Neuronal stem cell (in vitro differentiated cells): ENCODE measurements at regions not wholly inside any gene's neighbourhood (a gene's known extent, or its start where the extent isn't known, plus 50 kb on each side); places are given as distances from the start of the nearest gene placed in this dataset.

Experiments used
- DNase-seq: peaks from one replicate; pipeline ENCODE4 v3.0.0-alpha.2; 2013; ENCODE audit warnings: low spot score
- H2AFZ ChIP-seq: one replicate; pipeline ENCODE4 v1.6.1; 2013; ENCODE audit warnings: mild to moderate bottlenecking, low read length, inconsistent platforms
- H2AK5ac ChIP-seq: 2 replicates; pipeline ENCODE4 v1.6.1; 2013; ENCODE audit warnings: low read depth, mild to moderate bottlenecking, inconsistent platforms, low read length, moderate library complexity, mixed read lengths
- H2BK120ac ChIP-seq: 2 replicates; pipeline ENCODE4 v1.6.1; 2013; ENCODE audit warnings: low read depth, mild to moderate bottlenecking, inconsistent platforms, low read length, moderate library complexity, mixed read lengths
- H2BK12ac ChIP-seq: one replicate; pipeline ENCODE4 v1.6.1; 2013; ENCODE audit warnings: low read length, inconsistent platforms
- H2BK15ac ChIP-seq: 2 replicates; pipeline ENCODE4 v1.6.1; 2013; ENCODE audit warnings: mild to moderate bottlenecking, low read length, inconsistent platforms, mixed read lengths
- H2BK5ac ChIP-seq: one replicate; pipeline ENCODE4 v1.6.1; 2013; ENCODE audit warnings: inconsistent platforms, mild to moderate bottlenecking, low read length, moderate library complexity
- H3K14ac ChIP-seq: one replicate; pipeline ENCODE4 v1.6.1; 2013; ENCODE audit warnings: low read length, inconsistent platforms
- H3K18ac ChIP-seq: 2 replicates; pipeline ENCODE4 v1.6.1; 2013; ENCODE audit warnings: low read length, inconsistent platforms
- H3K23ac ChIP-seq: 2 replicates; pipeline ENCODE4 v1.6.1; 2013; ENCODE audit warnings: low read depth, mild to moderate bottlenecking, mixed read lengths, low read length, inconsistent platforms; ENCODE audit not compliant: poor library complexity
- H3K27ac ChIP-seq: replicated peaks from 3 replicates; pipeline ENCODE4 v1.5.1; 2013; ENCODE audit warnings: low read length, inconsistent platforms
- H3K27me3 ChIP-seq, 3 experiments: 2 replicates each; pipeline ENCODE4 v1.6.1; 2013; ENCODE audit warnings: low read length in 3 of 3, mild to moderate bottlenecking in 2 of 3, inconsistent platforms in 1 of 3, low read depth in 1 of 3, mixed read lengths in 1 of 3, moderate library complexity in 1 of 3; ENCODE audit not compliant: control insufficient read depth in 3 of 3, insufficient read depth in 3 of 3
- H3K36me3 ChIP-seq, 2 donors: replicated peaks in 1 of 2; 2 replicates each; pipeline ENCODE4 v1.6.1; 2013; ENCODE audit warnings: low read length in 2 of 2; ENCODE audit not compliant: control insufficient read depth in 2 of 2, insufficient read depth in 2 of 2
- H3K4ac ChIP-seq: 2 replicates; pipeline ENCODE4 v1.6.1; 2013; ENCODE audit warnings: inconsistent platforms, mild to moderate bottlenecking, low read length, moderate library complexity
- H3K4me1 ChIP-seq, 2 donors: 1 replicate in 1 of 2; 2 replicates in 1 of 2; pipeline ENCODE4 v1.6.1; 2013; ENCODE audit warnings: low read length in 2 of 2, low read depth in 1 of 2; ENCODE audit not compliant: control insufficient read depth in 2 of 2, insufficient read depth in 1 of 2
- H3K4me2 ChIP-seq: one replicate; pipeline ENCODE4 v1.6.1; 2013; ENCODE audit warnings: mild to moderate bottlenecking, low read length, inconsistent platforms; ENCODE audit not compliant: insufficient read depth, poor library complexity, severe bottlenecking
- H3K4me3 ChIP-seq, 2 donors: 2 replicates each; pipeline ENCODE4 v1.5.1; 2013; ENCODE audit warnings: low read length in 2 of 2, mild to moderate bottlenecking in 2 of 2, inconsistent platforms in 1 of 2, moderate library complexity in 1 of 2
- H3K79me1 ChIP-seq: one replicate; pipeline ENCODE4 v1.6.1; 2013; ENCODE audit warnings: low read depth, mild to moderate bottlenecking, inconsistent platforms, low read length, moderate library complexity
- H3K9ac ChIP-seq: one replicate; pipeline ENCODE4 v1.6.1; 2013; ENCODE audit warnings: mild to moderate bottlenecking, low read depth, low read length, inconsistent platforms; ENCODE audit not compliant: poor library complexity
- H3K9me3 ChIP-seq, 2 donors: replicated peaks in 1 of 2; 2 replicates each; pipeline versions ENCODE3 to v1.6.1; 2013; ENCODE audit warnings: low read length in 2 of 2, mild to moderate bottlenecking in 2 of 2, inconsistent platforms in 1 of 2, low read depth in 1 of 2, mixed read lengths in 1 of 2, moderate library complexity in 1 of 2; ENCODE audit not compliant: control insufficient read depth in 2 of 2, insufficient read depth in 1 of 2
- H4K8ac ChIP-seq: one replicate; pipeline ENCODE4 v1.6.1; 2013; ENCODE audit warnings: low read depth, mild to moderate bottlenecking, inconsistent platforms, low read length, moderate library complexity
- H4K91ac ChIP-seq: one replicate; pipeline ENCODE4 v1.6.1; 2013; ENCODE audit warnings: low read length, low read depth, mild to moderate bottlenecking, inconsistent platforms; ENCODE audit not compliant: poor library complexity
- WGBS, 2 donors: extraction: QIAGEN DNeasy Blood & Tissue Kit; methylation state at CpG; one replicate each; pipeline ENCODE4 v1.1.7; 2013; ENCODE audit warnings: missing lambda C conversion rate in 2 of 2, mixed read lengths in 1 of 2; ENCODE audit not compliant: insufficient read length in 2 of 2, insufficient replicate concordance in 1 of 2; ENCODE audit errors: extremely low coverage in 2 of 2; 5-methylcytosine and 5-hydroxymethylcytosine counted together

- no peak overlapping the region for H3K9ac ChIP-seq
- DNase-seq, result no peak
- H3K9me3 ChIP-seq, result peaks cover 0 to 2% of the 10 kb centered on the region in 2 donors
- no peak overlapping the region for H2BK12ac ChIP-seq
- H3K18ac ChIP-seq, result no peak overlapping the region
- no peak overlapping the region for H2BK120ac ChIP-seq
- no peak overlapping the region for H3K14ac ChIP-seq
- no peak overlapping the region for H4K91ac ChIP-seq
- H4K8ac ChIP-seq, result no peak overlapping the region
- H2BK5ac ChIP-seq, result no peak overlapping the region
- H2BK15ac ChIP-seq, result no peak overlapping the region
- H3K4me3 ChIP-seq, result no peak overlapping the region
- no peak overlapping the region for H3K23ac ChIP-seq
- H3K4me1 ChIP-seq, result no peaks in the 10 kb centered on the region
- no peak overlapping the region for H3K4me2 ChIP-seq
- no peak overlapping the region for H3K27ac ChIP-seq
- H3K36me3 ChIP-seq, result no peaks in the 10 kb centered on the region
- no peaks in the 10 kb centered on the region for H3K79me1 ChIP-seq
- no peak overlapping the region for H2AK5ac ChIP-seq
- WGBS, 2 donors, result no CpG with 5 or more reads among the region's 3 CpGs
- no peak overlapping the region for H2AFZ ChIP-seq
- no peak overlapping the region for H3K4ac ChIP-seq
- peaks cover 0 to 7% (median 0%) of the 10 kb centered on the region in 3 experiments for H3K27me3 ChIP-seq
Observed at GRCh38 chr16:22633799-22634198, 123.1 kb downstream of the NPIPB5 start.

- Histone ChIP-seq H3K4me2 (no peak overlapping the region), H3K4me3 (no peak overlapping the region), H3K9ac (no peak overlapping the region), H3K9me3 (peaks cover 0 to 2% of the 10 kb centered on the region in 2 donors), H2BK12ac (no peak overlapping the region), H3K36me3 (no peaks in the 10 kb centered on the region), H2BK120ac (no peak overlapping the region), H2AK5ac (no peak overlapping the region), H4K91ac (no peak overlapping the region), H3K23ac (no peak overlapping the region), H2BK5ac (no peak overlapping the region), H3K4me1 (no peaks in the 10 kb centered on the region), H3K27ac (no peak overlapping the region), H2BK15ac (no peak overlapping the region), H3K27me3 (peaks cover 0 to 7% (median 0%) of the 10 kb centered on the region in 3 experiments), H2AFZ (no peak overlapping the region), H3K79me1 (no peaks in the 10 kb centered on the region), H3K14ac (no peak overlapping the region), H3K18ac (no peak overlapping the region), H3K4ac (no peak overlapping the region), H4K8ac (no peak overlapping the region)
- no peak for DNase-seq
Observed at GRCh38 chr16:22634954-22635353, 124.3 kb downstream of the NPIPB5 start.

GRCh38 chr16:22635357-22635761, 124.7 kb downstream of the NPIPB5 start:
- Histone ChIP-seq H3K14ac (no peak overlapping the region), H3K9ac (no peak overlapping the region), H2AK5ac (no peak overlapping the region), H4K91ac (no peak overlapping the region), H3K36me3 (no peaks in the 10 kb centered on the region), H3K27ac (no peak overlapping the region), H3K27me3 (peaks cover 0 to 7% (median 0%) of the 10 kb centered on the region in 3 experiments), H2BK12ac (no peak overlapping the region), H2AFZ (no peak overlapping the region), H3K4me1 (no peaks in the 10 kb centered on the region), H2BK15ac (no peak overlapping the region), H3K9me3 (peaks cover 0 to 2% of the 10 kb centered on the region in 2 donors), H2BK120ac (no peak overlapping the region), H3K79me1 (no peaks in the 10 kb centered on the region), H3K23ac (no peak overlapping the region), H3K18ac (no peak overlapping the region), H4K8ac (no peak overlapping the region), H3K4ac (no peak overlapping the region), H3K4me3 (no peak overlapping the region), H3K4me2 (no peak overlapping the region), H2BK5ac (no peak overlapping the region)
- no peak for DNase-seq
- no CpG with 5 or more reads among the region's 2 CpGs for WGBS, 2 donors

- no peak overlapping the region for H3K23ac ChIP-seq
- no peak for DNase-seq
- no CpG with 5 or more reads among the region's 6 CpGs for whole genome bisulfite sequencing, 2 donors
- H2BK12ac ChIP-seq, result no peak overlapping the region
- H3K79me1 ChIP-seq, result no peaks in the 10 kb centered on the region
- H3K9me3 ChIP-seq, result peaks cover 0 to 2% of the 10 kb centered on the region in 2 donors
- no peak overlapping the region for H3K4me3 ChIP-seq
- no peak overlapping the region for H3K27ac ChIP-seq
- H3K27me3 ChIP-seq, result peaks cover 0 to 7% (median 0%) of the 10 kb centered on the region in 3 experiments
- H3K36me3 ChIP-seq, result no peaks in the 10 kb centered on the region
- no peak overlapping the region for H3K18ac ChIP-seq
- no peak overlapping the region for H2BK5ac ChIP-seq
- no peak overlapping the region for H3K4ac ChIP-seq
- H2AK5ac ChIP-seq, result no peak overlapping the region
- no peak overlapping the region for H3K14ac ChIP-seq
- H3K4me1 ChIP-seq, result no peaks in the 10 kb centered on the region
- no peak overlapping the region for H2BK15ac ChIP-seq
- no peak overlapping the region for H4K8ac ChIP-seq
- no peak overlapping the region for H2AFZ ChIP-seq
- no peak overlapping the region for H3K4me2 ChIP-seq
- no peak overlapping the region for H4K91ac ChIP-seq
- no peak overlapping the region for H2BK120ac ChIP-seq
- no peak overlapping the region for H3K9ac ChIP-seq
Observed at GRCh38 chr16:22635801-22636200, 125.1 kb downstream of the NPIPB5 start.
